HG02852 (cell line): ENCODE measurements at regions not wholly inside any gene's neighbourhood (a gene's known extent, or its start where the extent isn't known, plus 50 kb on each side); places are given as distances from the start of the nearest gene placed in this dataset.
A peak's percentile ranks its signal among the peaks of the same experiment; 100 is the strongest.

ENCODE experiments used
- ATAC-seq: cut with Tn5 transposase; IDR thresholded peaks from one replicate; pipeline ENCODE4 v1.9.1; 2021; ENCODE audit warnings: mild to moderate bottlenecking, moderate library complexity; ENCODE audit not compliant: unreplicated experiment

DNA sequence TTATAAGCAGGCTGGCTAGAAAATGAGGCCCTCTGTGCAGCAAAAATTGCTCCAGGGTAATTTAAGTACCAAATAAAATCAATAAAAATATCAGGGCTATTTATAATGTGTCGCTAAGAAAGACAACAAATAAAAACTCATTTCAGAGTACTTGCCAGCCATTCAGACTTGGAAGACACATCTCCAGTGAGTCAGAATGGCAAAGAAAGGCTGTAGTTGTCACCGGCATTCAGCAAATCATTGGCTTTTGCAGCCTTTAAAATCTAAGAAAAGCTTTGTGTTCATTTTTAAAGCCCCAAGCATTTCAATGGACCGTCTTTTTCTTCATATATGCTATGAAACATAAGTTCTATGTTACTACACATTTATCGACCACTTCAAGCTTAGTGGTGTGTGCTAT is 141.1 kb upstream of the HNMT start:
- ATAC-seq: no peak

- no peak for ATAC-seq
Observed at GRCh38 chr2:137824501-137824900, 139.8 kb upstream of the HNMT start.

DNA sequence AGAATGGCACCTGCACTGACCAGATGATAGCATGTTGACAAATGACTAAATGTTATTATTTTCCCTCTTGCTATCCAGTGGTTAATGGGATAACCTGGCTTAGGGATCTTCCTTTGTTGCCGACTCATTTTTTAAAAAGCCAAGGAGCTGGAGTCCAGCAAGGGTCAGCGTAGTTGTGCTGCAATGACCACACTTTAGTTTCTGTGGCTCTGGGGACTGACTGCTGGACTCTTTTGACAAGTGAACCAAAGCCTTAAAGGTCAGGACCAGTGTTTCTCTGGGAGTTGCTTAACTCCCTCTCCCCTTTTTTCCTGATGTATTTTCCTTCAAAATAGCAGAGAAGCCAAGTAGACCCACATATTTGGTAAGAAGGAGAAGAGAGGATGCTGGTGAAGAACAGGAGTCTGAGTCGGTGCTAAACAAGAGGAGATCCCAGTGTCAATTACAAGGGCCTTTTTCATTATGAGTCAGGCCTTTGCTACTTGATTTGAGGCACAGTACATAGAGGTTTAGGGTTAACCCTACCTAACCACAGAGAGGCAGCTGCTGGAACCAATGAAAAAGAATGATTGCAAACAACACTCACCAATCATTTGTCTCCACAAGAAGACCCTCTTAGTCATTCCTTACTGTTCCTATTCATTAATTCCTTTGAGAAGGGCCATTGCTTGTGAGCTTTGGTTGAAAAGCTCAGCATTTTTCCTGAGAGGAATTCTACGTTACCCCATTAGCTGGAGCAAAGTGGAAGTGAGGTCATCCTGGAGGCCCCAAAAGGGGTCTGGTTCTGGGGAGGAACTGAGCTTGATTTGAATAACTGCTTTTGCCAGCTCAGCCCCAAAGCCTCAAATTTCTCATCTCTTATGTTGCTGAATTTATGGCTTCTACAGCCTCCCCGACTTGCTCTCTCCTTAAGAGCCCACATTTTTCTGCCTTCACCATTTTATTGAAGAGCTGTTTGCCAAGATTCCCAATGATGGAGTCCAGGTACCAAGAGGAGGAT is 137.6 kb upstream of the HNMT start:
- peak; percentile 99 for ATAC-seq

GRCh38 chr2:137828624-137829023 is 135.6 kb upstream of the HNMT start:
- no peak for ATAC-seq

DNA sequence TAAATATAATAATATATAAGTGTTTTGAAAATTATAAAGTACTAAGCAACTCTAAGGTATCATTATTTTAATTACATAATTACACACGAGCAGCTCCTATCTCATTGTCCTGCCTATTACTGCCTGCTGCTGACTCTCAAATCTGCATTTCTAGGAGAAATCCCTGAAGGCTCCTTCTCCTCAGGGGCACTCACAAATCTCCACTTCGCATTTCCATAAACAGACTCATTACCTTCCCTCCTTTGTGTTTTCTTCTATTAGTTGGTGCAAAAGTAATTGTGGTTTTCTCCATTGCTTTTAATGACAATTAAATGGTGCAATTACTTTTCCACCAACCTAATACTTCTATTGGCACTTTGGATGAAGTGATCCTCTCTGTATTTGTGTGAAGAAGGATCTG is 135.0 kb upstream of the HNMT start:
- ATAC-seq: no peak

GRCh38 chr2:137834760-137835379 is 129.4 kb upstream of the HNMT start:
- ATAC-seq: no peak

GRCh38 chr2:137836671-137837070 is 127.6 kb upstream of the HNMT start:
- ATAC-seq: no peak

DNA sequence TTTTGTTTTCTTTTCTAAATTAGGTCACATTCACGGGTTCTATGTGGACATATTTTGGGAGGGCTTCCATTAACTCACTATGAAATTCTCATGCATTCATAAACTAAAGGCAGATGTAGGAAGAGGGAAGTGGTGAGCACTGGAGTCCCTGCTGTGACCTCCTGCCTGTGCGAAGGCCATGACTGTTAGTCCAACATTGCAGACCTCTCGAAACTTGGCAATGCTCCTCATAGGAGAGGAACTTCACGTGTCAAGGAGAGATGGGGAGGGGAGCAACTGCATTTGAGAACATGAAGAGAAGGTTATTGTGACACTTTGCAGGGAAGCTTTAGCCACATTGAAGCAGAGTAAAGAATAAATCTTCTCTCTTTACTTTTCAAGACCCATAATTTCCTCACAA is 126.4 kb upstream of the HNMT start:
- no peak for ATAC-seq

GRCh38 chr2:137838255-137839092 is 125.8 kb upstream of the HNMT start:
- ATAC-seq: peak; percentile 66

GRCh38 chr2:137842430-137842829 is 121.8 kb upstream of the HNMT start:
- no peak for ATAC-seq

- no peak for ATAC-seq
Observed at GRCh38 chr2:137842952-137843351, 121.3 kb upstream of the HNMT start.

- ATAC-seq: no peak
Observed at GRCh38 chr2:137845422-137845821, 118.9 kb upstream of the HNMT start.

DNA sequence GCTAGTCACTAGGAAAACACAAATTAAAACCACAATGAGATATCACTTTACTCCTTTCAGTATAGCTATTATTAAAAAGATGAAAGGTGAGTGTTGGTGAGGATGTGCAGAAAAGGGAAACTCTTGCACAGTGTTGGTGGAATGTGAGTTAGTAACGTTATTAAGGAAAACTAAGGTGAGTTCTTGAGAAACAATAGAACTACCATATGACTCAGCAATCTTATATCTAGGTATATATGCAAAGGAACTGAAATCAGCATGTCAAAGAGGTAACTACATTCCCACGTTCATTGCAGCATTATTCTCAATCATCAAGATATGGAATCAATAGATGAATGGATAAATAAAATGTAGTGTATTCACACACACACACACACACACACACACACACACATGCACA is 117.3 kb upstream of the HNMT start:
- no peak for ATAC-seq

DNA sequence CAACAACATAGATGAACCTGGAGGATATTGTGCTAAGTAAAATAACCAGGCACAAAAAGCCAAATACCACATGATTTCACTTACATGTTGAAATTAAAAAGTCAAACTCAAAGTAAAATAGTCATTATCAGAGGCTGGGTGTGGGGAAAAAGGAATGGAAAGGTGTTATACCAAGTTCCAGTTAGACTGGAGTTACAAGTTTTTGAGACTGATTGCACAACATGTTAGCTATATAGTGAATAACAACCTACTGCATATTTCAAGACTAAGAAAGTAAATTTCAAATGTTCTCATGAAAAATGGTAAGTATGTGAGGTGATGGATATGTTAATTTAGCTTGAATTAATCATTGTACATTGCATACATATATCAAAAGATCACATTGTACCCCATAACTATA is 116.8 kb upstream of the HNMT start:
- ATAC-seq: no peak

DNA sequence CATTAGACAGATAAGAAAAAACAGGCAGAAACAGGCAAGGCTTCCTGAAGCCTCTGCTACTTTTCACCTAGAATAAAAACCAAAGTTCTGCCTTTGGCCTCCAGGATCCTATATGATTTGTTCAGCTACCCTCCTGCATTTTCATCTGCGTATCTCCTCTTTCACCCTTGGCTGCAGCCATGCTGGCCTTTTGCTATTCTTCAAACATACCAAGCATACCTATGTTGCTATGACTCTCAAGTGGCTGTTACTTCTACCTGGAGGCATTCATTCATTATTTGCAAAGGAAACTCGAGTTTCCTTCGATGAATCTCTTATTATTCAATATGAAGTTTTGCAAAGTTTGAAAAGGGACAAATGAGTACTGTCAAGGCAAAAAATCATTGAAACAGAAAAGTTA is 106.4 kb upstream of the HNMT start:
- ATAC-seq: no peak

- no peak for ATAC-seq
Observed at GRCh38 chr2:137862651-137863050, 101.6 kb upstream of the HNMT start.

DNA sequence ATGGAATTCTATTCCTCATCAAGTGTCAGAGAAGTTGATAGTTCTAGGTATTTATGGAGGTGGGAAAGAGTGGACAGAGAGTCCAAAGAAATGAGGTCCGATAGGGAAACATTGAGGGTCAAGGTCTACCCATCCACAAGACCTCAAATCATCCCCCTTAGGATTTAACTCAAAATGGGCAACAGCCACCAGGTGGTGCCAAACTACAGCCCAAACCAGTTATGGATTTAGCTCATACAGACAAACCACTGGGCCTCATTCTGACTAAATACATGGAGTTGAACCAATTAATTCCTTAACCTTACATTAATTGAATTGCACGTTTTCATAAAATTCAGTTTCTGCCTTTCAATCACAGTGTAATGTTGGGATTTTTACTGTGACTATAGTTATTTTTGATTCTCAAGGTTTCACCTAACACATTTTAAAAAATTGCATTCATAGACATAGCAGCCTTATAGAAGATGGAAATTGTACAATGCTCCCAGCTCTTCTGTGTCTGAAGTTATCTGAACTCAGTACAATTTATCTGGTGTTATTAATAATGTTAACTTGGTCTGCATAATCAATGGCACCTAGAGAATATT is 98.2 kb upstream of the HNMT start:
- peak; percentile 71 for ATAC-seq

DNA sequence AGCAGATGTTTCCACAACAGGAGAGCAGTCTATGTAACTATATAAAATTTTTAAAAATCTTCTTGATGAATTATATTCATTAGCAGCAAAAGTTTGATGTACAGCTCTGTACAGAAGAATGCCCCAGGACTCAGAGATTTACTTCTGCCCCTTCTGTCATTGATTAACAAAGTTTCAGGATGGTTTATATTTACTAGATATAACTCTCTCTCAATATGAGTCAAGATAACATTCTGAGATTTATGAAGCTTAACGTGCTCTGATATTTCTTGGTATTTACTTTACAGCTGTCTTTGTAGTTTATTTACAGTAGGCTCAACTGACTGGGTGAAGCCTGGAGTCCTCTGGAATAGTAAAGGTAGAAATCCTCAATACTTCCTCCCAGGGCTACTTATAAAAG is 93.6 kb upstream of the HNMT start:
- ATAC-seq: no peak

DNA sequence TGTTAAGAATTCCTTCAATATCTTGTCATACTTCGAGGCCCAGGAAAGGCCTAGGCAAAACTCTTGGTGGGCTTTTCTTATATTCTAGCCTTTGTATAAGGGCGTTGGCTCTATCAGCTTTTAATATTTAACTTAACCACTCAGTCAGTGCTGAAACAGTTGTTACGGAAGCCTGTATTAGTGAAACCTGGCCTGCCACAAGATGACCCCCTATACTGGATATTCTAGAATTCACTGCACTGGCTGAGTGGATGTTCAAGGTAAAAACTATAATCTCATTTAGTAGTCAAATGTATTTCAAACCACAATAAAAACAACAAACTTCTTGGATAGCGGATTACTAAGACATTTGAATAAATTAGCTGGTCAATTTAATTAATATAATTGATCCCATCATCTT is 91.7 kb upstream of the HNMT start:
- no peak for ATAC-seq

DNA sequence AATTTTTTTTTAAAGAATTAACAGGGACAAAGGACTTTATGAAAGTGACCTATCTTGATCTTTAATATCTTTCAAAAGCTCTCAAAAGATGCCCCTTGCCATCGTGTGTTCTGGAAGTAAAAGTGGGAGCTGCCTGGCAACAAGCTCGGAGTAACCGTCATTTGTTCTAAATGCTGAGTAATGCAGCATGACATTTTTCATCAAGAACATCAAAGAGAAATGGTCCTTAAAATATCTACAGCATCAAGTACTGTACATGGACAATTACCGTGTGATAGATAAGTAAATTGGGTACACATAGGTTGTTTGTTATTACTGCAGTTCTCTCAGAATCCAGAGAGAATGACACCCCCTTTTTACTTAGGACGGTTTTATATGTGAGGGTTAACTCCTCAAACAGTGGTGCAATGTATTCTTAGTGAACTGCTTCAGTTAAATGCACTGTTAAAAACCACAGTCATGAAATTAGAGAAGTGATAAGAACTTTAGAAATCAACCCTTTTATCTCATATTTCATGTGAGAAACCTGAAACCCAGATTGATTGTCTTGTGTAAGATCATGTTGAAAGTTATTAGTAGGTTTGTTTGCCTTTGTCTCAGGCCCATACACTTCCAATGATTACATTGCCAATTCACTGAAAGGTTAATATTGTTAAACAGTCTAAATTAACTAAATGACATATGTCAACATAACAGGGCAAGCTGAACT is 90.6 kb upstream of the HNMT start:
- no peak for ATAC-seq
